MM.1S (cell line): ENCODE measurements at regions not wholly inside any gene's neighbourhood (a gene's known extent, or its start where the extent isn't known, plus 50 kb on each side); places are given as distances from the start of the nearest gene placed in this dataset.

ENCODE experiments used
- DNase-seq: peaks from one replicate; pipeline ENCODE4 v3.0.0-alpha.2; 2015
- H2AFZ ChIP-seq: fragments of 300-600 bp; sonication (generic); 2 replicates; pipeline ENCODE4 v1.6.0; 2016; ENCODE audit warnings: antibody characterized with exemption, low read length
- H3F3A ChIP-seq: fragments of 300-600 bp; sonication (generic); 2 replicates; pipeline ENCODE4 v1.6.1; 2016; ENCODE audit warnings: mild to moderate bottlenecking, antibody characterized with exemption, low read length, moderate library complexity, mixed read lengths; ENCODE audit not compliant: insufficient read depth
- H3K27ac ChIP-seq: fragments of 300-600 bp; sonication (generic); 2 replicates; pipeline ENCODE4 v1.5.1; 2016; ENCODE audit warnings: mild to moderate bottlenecking, low read length
- H3K27me3 ChIP-seq: fragments of 300-600 bp; sonication (generic); replicated peaks from 2 replicates; pipeline ENCODE4 v1.6.0; 2016; ENCODE audit warnings: low read length; ENCODE audit not compliant: insufficient read depth
- H3K36me3 ChIP-seq: fragments of 300-600 bp; sonication (generic); replicated peaks from 2 replicates; pipeline ENCODE4 v1.6.1; 2016; ENCODE audit warnings: mild to moderate bottlenecking, low read length, mixed read lengths; ENCODE audit not compliant: insufficient read depth
- H3K4me1 ChIP-seq: fragments of 300-600 bp; sonication (generic); 2 replicates; pipeline ENCODE4 v1.6.1; 2016; ENCODE audit warnings: low read length, mixed read lengths
- H3K4me2 ChIP-seq: fragments of 300-600 bp; sonication (generic); 2 replicates; pipeline ENCODE4 v1.6.0; 2016; ENCODE audit warnings: low read depth, low read length
- H3K4me3 ChIP-seq: fragments of 300-600 bp; sonication (generic); 2 replicates; pipeline ENCODE4 v1.5.1; 2016; ENCODE audit warnings: low read length, mixed read lengths
- H3K79me2 ChIP-seq: fragments of 300-600 bp; sonication (generic); 2 replicates; pipeline ENCODE4 v1.6.1; 2016; ENCODE audit warnings: mixed run types, low read length, mixed read lengths
- H3K9ac ChIP-seq: fragments of 300-600 bp; sonication (generic); 2 replicates; pipeline ENCODE4 v1.6.1; 2016; ENCODE audit warnings: low read length, mixed read lengths
- H3K9me2 ChIP-seq: fragments of 300-600 bp; sonication (generic); replicated peaks from 2 replicates; pipeline ENCODE4 v1.6.1; 2016; ENCODE audit warnings: mild to moderate bottlenecking, low read length, mixed read lengths; ENCODE audit not compliant: insufficient read depth
- H3K9me3 ChIP-seq: fragments of 300-600 bp; sonication (generic); replicated peaks from 2 replicates; pipeline ENCODE4 v1.6.1; 2016; ENCODE audit warnings: mild to moderate bottlenecking, low read length, mixed read lengths; ENCODE audit not compliant: insufficient read depth
- H4K20me1 ChIP-seq: fragments of 300-600 bp; sonication (generic); 2 replicates; pipeline ENCODE4 v1.6.1; 2016; ENCODE audit warnings: mild to moderate bottlenecking, low read length, moderate library complexity, mixed read lengths; ENCODE audit not compliant: insufficient read depth
- EZH2 ChIP-seq: fragments of 300-600 bp; sonication (generic); optimal IDR thresholded peaks from 2 replicates; pipeline ENCODE3; 2017; ENCODE audit warnings: low read depth, mild to moderate bottlenecking, antibody characterized with exemption, low read length, mixed read lengths
- EZH2phosphoT487 ChIP-seq: fragments of 300-600 bp; sonication (generic); IDR thresholded peaks from 2 replicates; pipeline ENCODE4 v1.6.1; 2018; ENCODE audit warnings: antibody characterized with exemption, low read length
- TF ChIP-seq, protein P1 (sequence below): fragments of 300-600 bp; sonication (generic); IDR thresholded peaks from 2 replicates; pipeline ENCODE4 v1.5.1; 2016; ENCODE audit warnings: antibody characterized with exemption, low read length, mixed read lengths

DNA sequence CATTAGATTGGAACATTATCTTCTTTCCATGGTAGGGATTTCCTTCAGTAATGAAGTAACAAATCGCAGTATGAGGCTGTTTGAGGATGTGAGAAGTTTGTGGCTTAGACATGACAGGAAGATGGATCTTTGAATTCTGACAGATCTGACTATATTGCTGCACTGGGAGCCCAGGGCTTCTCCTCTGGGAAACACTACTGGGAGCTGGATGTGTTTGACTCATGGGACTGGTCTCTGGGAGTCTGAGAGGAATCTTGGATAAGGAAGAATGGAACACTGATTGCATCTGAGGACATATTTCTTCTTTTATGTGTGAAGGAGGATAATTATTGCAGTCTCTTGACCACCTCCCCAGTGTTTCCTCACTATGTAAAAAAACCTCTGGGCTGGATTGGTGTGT, 77.2 kb upstream of the ST6GAL2 start:
- no peaks in the 10 kb centered on the region for H3K36me3 ChIP-seq
- H2AFZ ChIP-seq = no peak overlapping the region
- H4K20me1 ChIP-seq = no peaks in the 10 kb centered on the region
- TF ChIP-seq EZH2phosphoT487 = no peak
- TF ChIP-seq, protein P1, sequence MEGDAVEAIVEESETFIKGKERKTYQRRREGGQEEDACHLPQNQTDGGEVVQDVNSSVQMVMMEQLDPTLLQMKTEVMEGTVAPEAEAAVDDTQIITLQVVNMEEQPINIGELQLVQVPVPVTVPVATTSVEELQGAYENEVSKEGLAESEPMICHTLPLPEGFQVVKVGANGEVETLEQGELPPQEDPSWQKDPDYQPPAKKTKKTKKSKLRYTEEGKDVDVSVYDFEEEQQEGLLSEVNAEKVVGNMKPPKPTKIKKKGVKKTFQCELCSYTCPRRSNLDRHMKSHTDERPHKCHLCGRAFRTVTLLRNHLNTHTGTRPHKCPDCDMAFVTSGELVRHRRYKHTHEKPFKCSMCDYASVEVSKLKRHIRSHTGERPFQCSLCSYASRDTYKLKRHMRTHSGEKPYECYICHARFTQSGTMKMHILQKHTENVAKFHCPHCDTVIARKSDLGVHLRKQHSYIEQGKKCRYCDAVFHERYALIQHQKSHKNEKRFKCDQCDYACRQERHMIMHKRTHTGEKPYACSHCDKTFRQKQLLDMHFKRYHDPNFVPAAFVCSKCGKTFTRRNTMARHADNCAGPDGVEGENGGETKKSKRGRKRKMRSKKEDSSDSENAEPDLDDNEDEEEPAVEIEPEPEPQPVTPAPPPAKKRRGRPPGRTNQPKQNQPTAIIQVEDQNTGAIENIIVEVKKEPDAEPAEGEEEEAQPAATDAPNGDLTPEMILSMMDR = no peak
- TF ChIP-seq EZH2 = no peak
- no peaks in the 10 kb centered on the region for H3K9me2 ChIP-seq
- H3K79me2 ChIP-seq = no peaks in the 10 kb centered on the region
- no peak overlapping the region for H3K4me2 ChIP-seq
- H3K4me3 ChIP-seq = no peak overlapping the region
- no peaks in the 10 kb centered on the region for H3K27me3 ChIP-seq
- H3K4me1 ChIP-seq = no peaks in the 10 kb centered on the region
- no peak overlapping the region for H3K27ac ChIP-seq
- no peak overlapping the region for H3K9ac ChIP-seq
- H3K9me3 ChIP-seq = no peaks in the 10 kb centered on the region
- no peak for DNase-seq
- H3F3A ChIP-seq = no peaks in the 10 kb centered on the region

DNA sequence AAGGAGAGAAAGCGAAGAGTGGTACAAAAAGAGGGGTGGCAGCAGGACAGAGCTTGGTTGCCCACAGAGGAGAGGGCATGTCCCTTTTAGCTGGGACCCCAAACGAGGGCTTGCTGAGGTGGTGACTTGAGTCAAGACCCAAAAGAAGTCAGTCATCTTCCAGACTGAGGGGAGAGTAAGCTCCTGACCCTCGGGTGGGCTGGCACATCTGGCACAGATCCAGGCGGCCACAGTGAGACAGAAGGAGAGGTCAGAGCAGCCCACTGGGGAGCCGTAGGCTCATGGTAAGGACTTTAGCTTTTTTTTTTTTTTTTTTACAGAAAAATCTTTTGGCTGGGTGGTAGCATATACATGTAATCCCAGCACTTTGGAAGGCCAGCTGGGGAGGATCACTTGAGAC, 77.9 kb upstream of the ST6GAL2 start:
- Histone ChIP-seq H3K36me3 (no peaks in the 10 kb centered on the region), H3F3A (no peaks in the 10 kb centered on the region), H3K79me2 (no peaks in the 10 kb centered on the region), H3K9me3 (no peaks in the 10 kb centered on the region), H3K27ac (no peak overlapping the region), H3K9ac (no peak overlapping the region), H3K27me3 (no peaks in the 10 kb centered on the region), H3K4me3 (no peak overlapping the region), H3K9me2 (no peaks in the 10 kb centered on the region), H3K4me1 (no peaks in the 10 kb centered on the region), H2AFZ (no peak overlapping the region), H3K4me2 (no peak overlapping the region), H4K20me1 (no peaks in the 10 kb centered on the region)
- no peak for DNase-seq
- TF ChIP-seq, protein P1 = no peak
- TF ChIP-seq EZH2 (no peak), EZH2phosphoT487 (no peak)

DNA sequence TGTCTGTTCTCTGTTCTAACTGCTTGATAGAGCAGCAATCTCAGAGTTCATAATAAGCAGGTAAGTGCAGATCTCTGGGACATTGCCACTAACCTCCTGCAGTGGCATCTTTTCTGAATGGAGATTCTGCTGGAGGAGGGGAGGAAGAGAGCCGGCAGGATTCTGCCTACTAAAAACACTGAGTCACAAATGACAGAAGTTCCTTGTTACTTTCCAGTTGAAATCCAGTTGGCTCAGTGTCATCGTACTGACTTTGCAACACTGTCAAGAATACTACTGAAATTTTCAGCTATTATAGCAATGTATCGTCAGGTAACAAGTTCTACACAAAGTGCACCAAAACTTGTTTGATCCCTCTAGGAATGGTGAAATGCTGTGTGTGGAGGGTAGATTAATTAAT, 79.6 kb upstream of the ST6GAL2 start:
- H2AFZ ChIP-seq = no peak overlapping the region
- H3K4me1 ChIP-seq = no peaks in the 10 kb centered on the region
- no peak for DNase-seq

DNA sequence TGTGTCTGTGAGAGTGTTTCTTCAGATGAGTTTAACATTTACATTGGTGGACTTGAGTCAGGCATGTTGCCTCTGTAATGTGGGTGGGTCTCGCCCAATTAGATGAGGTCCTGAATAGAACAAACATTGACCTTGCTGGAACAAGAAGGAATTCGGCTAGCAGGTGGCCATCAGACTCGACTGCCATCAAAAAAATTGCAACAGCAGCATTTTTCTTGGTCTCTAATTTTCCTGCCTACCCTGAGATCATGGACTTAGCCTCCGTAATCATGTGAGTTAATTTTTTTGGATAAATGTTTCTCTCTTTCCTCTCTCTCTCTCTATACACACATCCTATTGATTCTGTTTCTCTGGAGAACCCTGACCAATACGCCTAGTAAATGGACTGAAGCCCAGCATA, 83.8 kb upstream of the ST6GAL2 start:
- H3K79me2 ChIP-seq = no peaks in the 10 kb centered on the region
- no peaks in the 10 kb centered on the region for H4K20me1 ChIP-seq
- DNase-seq = no peak
- TF ChIP-seq EZH2phosphoT487 (no peak), EZH2 (no peak)
- TF ChIP-seq, protein P1 = no peak
- no peaks in the 10 kb centered on the region for H3K4me1 ChIP-seq
- no peaks in the 10 kb centered on the region for H3F3A ChIP-seq
- H3K27me3 ChIP-seq = no peaks in the 10 kb centered on the region
- no peaks in the 10 kb centered on the region for H3K9me3 ChIP-seq
- no peak overlapping the region for H3K4me3 ChIP-seq
- H3K9me2 ChIP-seq = no peaks in the 10 kb centered on the region
- no peaks in the 10 kb centered on the region for H3K36me3 ChIP-seq
- H2AFZ ChIP-seq = no peak overlapping the region
- no peak overlapping the region for H3K9ac ChIP-seq
- H3K27ac ChIP-seq = no peak overlapping the region
- no peak overlapping the region for H3K4me2 ChIP-seq

More for the DNA sequence above, 79.6 kb upstream of the ST6GAL2 start:
- Histone ChIP-seq H4K20me1 (no peaks in the 10 kb centered on the region), H3K9ac (no peak overlapping the region), H3K27ac (no peak overlapping the region), H3K4me2 (no peak overlapping the region), H3K79me2 (no peaks in the 10 kb centered on the region), H3K27me3 (no peaks in the 10 kb centered on the region), H3K9me2 (no peaks in the 10 kb centered on the region), H3K36me3 (no peaks in the 10 kb centered on the region), H3K4me3 (no peak overlapping the region), H3K9me3 (no peaks in the 10 kb centered on the region), H3F3A (no peaks in the 10 kb centered on the region)
- no peak for TF ChIP-seq EZH2phosphoT487
- no peak for TF ChIP-seq EZH2
